ENCODE measurements at regions not wholly inside any gene's neighbourhood (a gene's known extent, or its start where the extent isn't known, plus 50 kb on each side); places are given as distances from the start of the nearest gene placed in this dataset.
A peak's percentile ranks its signal among the peaks of the same experiment; 100 is the strongest.

DNA sequence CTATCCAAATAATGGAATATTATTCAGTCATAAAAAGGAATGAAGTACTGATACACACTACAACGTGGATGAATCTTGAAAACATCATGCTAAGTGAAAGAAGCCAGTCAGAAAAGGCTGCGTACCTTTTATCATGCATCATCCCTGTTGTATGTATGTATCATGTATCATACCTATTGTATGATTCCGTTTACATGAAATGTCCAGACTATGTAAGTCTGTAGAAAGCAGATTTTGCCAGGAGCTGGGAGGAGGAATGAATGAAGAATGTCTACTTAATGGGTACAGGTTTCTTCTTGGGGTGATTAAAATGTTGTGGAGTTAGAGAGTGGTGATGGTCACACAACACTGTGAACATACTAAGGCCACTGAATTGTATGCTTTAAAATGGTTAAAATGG, 135.9 kb upstream of the KLF14 start:
- TF ChIP-seq POLR2A (IDR thresholded peaks at IDR 0.05), result no peak
- TF ChIP-seq, protein P1, sequence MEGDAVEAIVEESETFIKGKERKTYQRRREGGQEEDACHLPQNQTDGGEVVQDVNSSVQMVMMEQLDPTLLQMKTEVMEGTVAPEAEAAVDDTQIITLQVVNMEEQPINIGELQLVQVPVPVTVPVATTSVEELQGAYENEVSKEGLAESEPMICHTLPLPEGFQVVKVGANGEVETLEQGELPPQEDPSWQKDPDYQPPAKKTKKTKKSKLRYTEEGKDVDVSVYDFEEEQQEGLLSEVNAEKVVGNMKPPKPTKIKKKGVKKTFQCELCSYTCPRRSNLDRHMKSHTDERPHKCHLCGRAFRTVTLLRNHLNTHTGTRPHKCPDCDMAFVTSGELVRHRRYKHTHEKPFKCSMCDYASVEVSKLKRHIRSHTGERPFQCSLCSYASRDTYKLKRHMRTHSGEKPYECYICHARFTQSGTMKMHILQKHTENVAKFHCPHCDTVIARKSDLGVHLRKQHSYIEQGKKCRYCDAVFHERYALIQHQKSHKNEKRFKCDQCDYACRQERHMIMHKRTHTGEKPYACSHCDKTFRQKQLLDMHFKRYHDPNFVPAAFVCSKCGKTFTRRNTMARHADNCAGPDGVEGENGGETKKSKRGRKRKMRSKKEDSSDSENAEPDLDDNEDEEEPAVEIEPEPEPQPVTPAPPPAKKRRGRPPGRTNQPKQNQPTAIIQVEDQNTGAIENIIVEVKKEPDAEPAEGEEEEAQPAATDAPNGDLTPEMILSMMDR (IDR thresholded peaks at IDR 0.05), result no peak

DNA sequence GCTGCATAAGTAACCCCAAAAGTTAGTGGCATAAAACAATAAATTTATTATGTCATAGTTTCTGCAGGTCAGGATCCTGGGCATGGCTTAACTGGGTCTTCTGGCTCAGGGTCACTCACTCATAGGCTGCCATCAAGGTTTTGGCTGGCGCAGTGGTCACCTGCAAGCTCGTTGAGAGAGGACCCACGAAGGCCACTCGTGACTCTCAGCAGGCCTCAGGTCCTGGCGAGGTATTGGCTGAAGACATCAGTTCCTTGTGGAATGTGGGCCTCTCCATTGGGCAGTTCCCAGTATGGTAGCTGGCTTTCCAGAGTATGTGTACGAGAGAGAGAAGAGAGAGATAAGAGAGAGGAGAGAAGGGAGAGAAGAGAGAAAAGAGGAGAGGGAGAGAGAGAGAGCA, 138.3 kb upstream of the KLF14 start:
- no peaks in the 10 kb centered on the region for H3K9me3 ChIP-seq
- no peaks in the 10 kb centered on the region for H3K27me3 ChIP-seq
- no peak overlapping the region for H3K27ac ChIP-seq
- no peak for DNase-seq
- no peak overlapping the region for H3K4me3 ChIP-seq
- H3K4me1 ChIP-seq, result no peaks in the 10 kb centered on the region
- H3K36me3 ChIP-seq, result peaks cover 0 to 44% (median 0%) of the 10 kb centered on the region in 3 donors
- no peak for TF ChIP-seq POLR2A (IDR thresholded peaks at IDR 0.05)
- TF ChIP-seq, protein P1 (IDR thresholded peaks at IDR 0.05), result no peak

More for the DNA sequence above, 135.9 kb upstream of the KLF14 start:
- no peak overlapping the region for H3K27ac ChIP-seq
- no peak overlapping the region for H3K4me3 ChIP-seq
- no peak for DNase-seq
- no peaks in the 10 kb centered on the region for H3K4me1 ChIP-seq
- no peaks in the 10 kb centered on the region for H3K9me3 ChIP-seq
- H3K27me3 ChIP-seq, result no peaks in the 10 kb centered on the region
- H3K36me3 ChIP-seq, result peaks cover 0 to 57% (median 0%) of the 10 kb centered on the region in 3 donors

DNA sequence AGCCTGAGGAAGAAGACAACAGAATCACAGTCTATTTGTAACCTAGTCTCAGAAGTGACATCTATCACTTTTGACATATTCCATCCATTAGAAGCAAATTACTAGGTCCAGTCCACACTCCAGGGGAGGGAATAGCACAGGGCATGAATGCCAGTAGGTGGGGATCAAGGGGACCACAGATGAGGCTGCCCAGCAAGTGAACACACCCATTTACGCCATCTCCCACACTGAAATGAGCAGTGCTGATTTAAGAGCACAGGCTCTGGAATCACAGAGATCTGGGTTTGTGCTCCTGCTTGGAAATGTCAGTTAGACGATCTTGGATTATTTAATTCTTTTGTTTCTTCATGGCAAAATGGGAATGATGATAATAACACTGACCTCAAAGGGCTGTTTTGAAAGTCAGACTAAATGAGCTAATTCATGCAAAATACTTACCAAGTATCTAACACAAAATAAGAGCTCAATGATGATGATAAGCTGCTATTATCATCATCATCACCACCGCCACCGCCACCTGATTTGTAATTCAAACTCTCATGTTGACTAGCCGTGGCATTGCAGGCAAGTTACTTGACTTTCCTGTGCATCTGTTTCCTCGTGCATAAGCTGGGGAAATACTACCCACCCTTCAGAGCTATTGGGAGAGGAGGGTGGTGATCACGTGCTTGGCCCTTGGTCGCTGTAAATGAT, 138.9 kb upstream of the KLF14 start:
- DNase-seq, result no peak
- Histone ChIP-seq H3K27ac (no peak overlapping the region), H3K4me3 (no peak overlapping the region), H3K27me3 (no peaks in the 10 kb centered on the region), H3K9me3 (no peaks in the 10 kb centered on the region), H3K36me3 (peaks cover 0 to 44% (median 0%) of the 10 kb centered on the region in 3 donors), H3K4me1 (no peaks in the 10 kb centered on the region)
- no peak for TF ChIP-seq POLR2A (IDR thresholded peaks at IDR 0.05)
- TF ChIP-seq, protein P1 (IDR thresholded peaks at IDR 0.05), result no peak

DNA sequence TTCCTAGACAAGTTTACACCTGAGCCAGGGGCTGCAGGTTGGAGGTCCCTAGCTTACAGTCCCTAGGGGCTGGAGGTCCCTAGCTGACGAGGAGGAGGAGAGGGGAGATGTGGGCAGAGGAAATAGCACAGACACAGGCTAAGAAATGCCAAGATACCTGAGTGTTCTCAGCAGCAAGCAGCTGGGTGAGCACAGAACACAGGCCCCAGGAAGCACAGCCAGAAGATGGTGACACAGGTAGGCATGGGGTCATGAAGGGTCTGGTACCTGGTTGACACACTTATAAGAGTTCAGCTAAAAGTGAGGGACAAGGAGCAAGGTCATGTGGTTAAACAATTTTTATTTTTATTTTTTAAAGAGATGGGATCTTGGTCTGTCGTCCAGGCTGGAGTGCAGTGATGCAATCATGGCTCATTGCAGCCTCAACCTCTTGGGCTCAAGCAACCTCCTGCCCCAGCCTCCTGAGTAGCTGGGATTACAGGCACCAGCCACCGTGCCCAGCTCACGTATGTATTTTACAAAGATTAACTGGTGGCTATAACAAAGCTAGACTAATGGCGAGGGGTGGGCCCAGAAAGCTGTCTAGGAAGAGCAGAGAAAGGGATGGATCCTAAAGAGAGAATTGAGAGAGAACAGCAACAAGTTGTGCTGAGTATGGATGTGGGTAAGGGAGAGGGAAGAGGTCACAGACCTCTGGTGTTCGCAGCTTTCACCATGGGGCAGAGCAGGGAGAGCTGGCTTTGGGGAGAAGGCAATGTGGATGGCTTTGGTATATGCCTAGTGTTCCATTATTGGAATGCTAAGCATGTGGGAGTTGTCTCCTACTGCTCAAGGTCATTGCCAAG, 140.3 kb upstream of the KLF14 start:
- H3K27ac ChIP-seq, result no peak overlapping the region
- no peak for TF ChIP-seq POLR2A (IDR thresholded peaks at IDR 0.05)
- TF ChIP-seq, protein P1 (IDR thresholded peaks at IDR 0.05), result no peak
- H3K36me3 ChIP-seq, result peaks cover 0 to 48% (median 0%) of the 10 kb centered on the region in 3 donors

DNA sequence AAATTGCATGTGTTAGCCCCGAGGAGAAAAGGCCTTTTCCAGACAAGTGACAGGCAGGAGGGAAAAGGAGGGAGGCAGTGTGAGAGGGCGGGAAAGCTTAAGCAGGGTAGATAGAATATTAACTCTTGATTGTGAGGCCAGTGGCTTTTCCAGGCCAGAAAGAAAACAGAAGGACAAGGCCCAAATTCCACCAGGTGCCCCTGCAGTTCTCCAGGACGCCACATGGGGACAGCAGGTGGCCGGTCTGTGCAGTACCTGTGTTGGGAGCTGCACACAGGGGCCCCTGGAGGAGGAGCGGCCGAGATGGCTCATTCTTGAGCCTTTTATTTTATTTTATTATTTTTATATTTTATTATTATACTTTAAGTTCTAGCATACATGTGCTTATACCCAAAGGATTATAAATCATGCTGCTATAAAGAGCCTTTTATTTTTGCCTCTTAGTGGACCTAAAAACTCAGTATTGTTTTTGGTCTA, 141.3 kb upstream of the KLF14 start:
- Histone ChIP-seq H3K36me3 (peaks cover 0 to 48% (median 0%) of the 10 kb centered on the region in 3 donors), H3K4me1 (no peaks in the 10 kb centered on the region), H3K27me3 (no peaks in the 10 kb centered on the region), H3K9me3 (no peaks in the 10 kb centered on the region), H3K4me3 (no peak overlapping the region), H3K27ac (no peak overlapping the region)
- TF ChIP-seq POLR2A (IDR thresholded peaks at IDR 0.05), result peak in 1 of 2 donors; percentile 14
- TF ChIP-seq, protein P1 (IDR thresholded peaks at IDR 0.05), result peak; percentile 55 to 88 (median 82)
- peak in 2 of 3 donors; percentile 52 to 78 for DNase-seq

More for the DNA sequence above, 140.3 kb upstream of the KLF14 start:
- no peaks in the 10 kb centered on the region for H3K9me3 ChIP-seq
- DNase-seq, result no peak
- H3K4me3 ChIP-seq, result no peak overlapping the region
- no peaks in the 10 kb centered on the region for H3K27me3 ChIP-seq
- H3K4me1 ChIP-seq, result no peaks in the 10 kb centered on the region

All from Peyer's patch (tissue), 4 donors.